ENCODE measurements at regions not wholly inside any gene's neighbourhood (a gene's known extent, or its start where the extent isn't known, plus 50 kb on each side); places are given as distances from the start of the nearest gene placed in this dataset.

GRCh38 chr7:97280950-97281349 lies 163.5 kb downstream of the SDHAF3 start:
- Histone ChIP-seq H3K4me1 (ENCODE audit: insufficient read depth) (no peaks in the 10 kb centered on the region), H3K27ac (no peak overlapping the region), H3K36me3 (replicated peaks; ENCODE audit: insufficient read depth, low read depth) (no peaks in the 10 kb centered on the region), H3K9me2 (replicated peaks; ENCODE audit: insufficient read depth) (no peaks in the 10 kb centered on the region), H3K4me3 (no peak overlapping the region), H2AFZ (no peak overlapping the region), H3K79me2 (no peaks in the 10 kb centered on the region), H3K4me2 (no peak overlapping the region), H4K20me1 (ENCODE audit: insufficient read depth, poor library complexity, severe bottlenecking) (no peaks in the 10 kb centered on the region), H3K27me3 (no peaks in the 10 kb centered on the region), H3K9me3 (ENCODE audit: low read depth) (no peaks in the 10 kb centered on the region)
- WGBS (ENCODE audit: low lambda C conversion rate, missing lambda C conversion rate), result 79% methylated on average over 5 of the region's 5 CpGs
- no peak for DNase-seq (ENCODE audit: low spot score)
- no peak for TF ChIP-seq CTCF (IDR thresholded peaks at IDR 0.05; ENCODE audit: poor library complexity)
- TF ChIP-seq EZH2phosphoT487 (IDR thresholded peaks at IDR 0.05; ENCODE audit: low read depth, severe bottlenecking, unreplicated experiment), result no peak
- TF ChIP-seq EZH2 (IDR thresholded peaks at IDR 0.05; ENCODE audit: borderline replicate concordance), result no peak

DNA sequence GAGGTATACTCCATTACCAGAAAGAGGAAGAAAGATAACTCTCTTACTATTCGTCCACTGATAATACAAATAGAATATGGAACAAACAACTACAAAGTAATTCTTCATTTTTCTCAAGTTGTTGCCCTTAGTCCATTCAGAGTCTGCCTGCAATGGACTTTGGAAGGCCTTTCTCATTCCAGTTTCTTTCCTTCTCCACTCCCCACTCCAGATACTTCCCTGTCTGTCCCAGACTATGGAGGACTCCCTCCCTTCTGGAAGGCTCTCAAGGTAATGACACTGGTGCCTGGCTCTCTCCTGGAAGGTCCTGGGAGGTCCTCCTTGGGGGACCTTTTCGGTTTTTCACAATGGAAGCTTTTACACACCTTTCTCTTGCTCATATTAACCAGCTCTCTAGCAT lies 167.8 kb downstream of the SDHAF3 start:
- Histone ChIP-seq H3K27me3 (no peaks in the 10 kb centered on the region), H4K20me1 (ENCODE audit: insufficient read depth, poor library complexity, severe bottlenecking) (no peaks in the 10 kb centered on the region), H3K4me1 (ENCODE audit: insufficient read depth) (no peaks in the 10 kb centered on the region), H3K9me2 (replicated peaks; ENCODE audit: insufficient read depth) (no peaks in the 10 kb centered on the region), H3K27ac (no peak overlapping the region), H3K9me3 (ENCODE audit: low read depth) (no peaks in the 10 kb centered on the region), H3K4me3 (no peak overlapping the region), H3K79me2 (no peaks in the 10 kb centered on the region), H3K36me3 (replicated peaks; ENCODE audit: insufficient read depth, low read depth) (no peaks in the 10 kb centered on the region), H2AFZ (no peak overlapping the region), H3K4me2 (no peak overlapping the region)
- WGBS (ENCODE audit: low lambda C conversion rate, missing lambda C conversion rate), result 65% methylated on average over 2 of the region's 2 CpGs
- DNase-seq (ENCODE audit: low spot score), result no peak
- no peak for TF ChIP-seq CTCF (IDR thresholded peaks at IDR 0.05; ENCODE audit: poor library complexity)
- TF ChIP-seq EZH2 (IDR thresholded peaks at IDR 0.05; ENCODE audit: borderline replicate concordance), result no peak

GRCh38 chr7:97293031-97293430 lies 175.5 kb downstream of the SDHAF3 start:
- Histone ChIP-seq H3K9me2 (replicated peaks; ENCODE audit: insufficient read depth) (no peaks in the 10 kb centered on the region), H3K4me3 (no peak overlapping the region), H3K27me3 (no peaks in the 10 kb centered on the region), H2AFZ (no peak overlapping the region), H3K4me2 (no peak overlapping the region), H4K20me1 (ENCODE audit: insufficient read depth, poor library complexity, severe bottlenecking) (no peaks in the 10 kb centered on the region), H3K27ac (no peak overlapping the region), H3K4me1 (ENCODE audit: insufficient read depth) (no peaks in the 10 kb centered on the region), H3K36me3 (replicated peaks; ENCODE audit: insufficient read depth, low read depth) (no peaks in the 10 kb centered on the region), H3K79me2 (no peaks in the 10 kb centered on the region), H3K9me3 (ENCODE audit: low read depth) (no peaks in the 10 kb centered on the region)
- 88% methylated on average over 3 of the region's 3 CpGs for WGBS (ENCODE audit: low lambda C conversion rate, missing lambda C conversion rate)
- DNase-seq (ENCODE audit: low spot score), result no peak
- TF ChIP-seq EZH2 (IDR thresholded peaks at IDR 0.05; ENCODE audit: borderline replicate concordance), result no peak
- TF ChIP-seq CTCF (IDR thresholded peaks at IDR 0.05; ENCODE audit: poor library complexity), result no peak
- no peak for TF ChIP-seq EZH2phosphoT487 (IDR thresholded peaks at IDR 0.05; ENCODE audit: low read depth, severe bottlenecking, unreplicated experiment)

DNA sequence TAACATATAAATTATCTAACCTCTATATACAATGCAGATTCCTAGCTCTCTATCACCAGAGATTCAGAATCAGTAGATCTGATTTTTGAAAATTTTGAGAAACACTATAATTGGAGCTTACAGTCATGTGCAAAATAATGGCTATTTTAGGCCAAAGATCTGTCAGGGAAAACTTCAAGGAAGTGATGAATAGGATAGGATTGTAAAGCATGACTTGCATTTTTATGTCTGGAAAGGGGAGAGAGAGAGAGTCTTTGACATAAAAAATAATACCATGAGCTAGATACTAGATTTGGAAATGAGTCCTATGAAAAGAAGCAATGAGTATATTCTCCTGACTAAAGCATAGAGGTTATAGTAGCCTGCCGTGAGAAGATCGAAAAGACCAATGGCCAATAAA lies 181.1 kb downstream of the SDHAF3 start:
- Histone ChIP-seq H3K27me3 (no peaks in the 10 kb centered on the region), H3K9me3 (ENCODE audit: low read depth) (no peaks in the 10 kb centered on the region), H2AFZ (no peak overlapping the region), H4K20me1 (ENCODE audit: insufficient read depth, poor library complexity, severe bottlenecking) (no peaks in the 10 kb centered on the region), H3K4me2 (no peak overlapping the region), H3K9me2 (replicated peaks; ENCODE audit: insufficient read depth) (no peaks in the 10 kb centered on the region), H3K36me3 (replicated peaks; ENCODE audit: insufficient read depth, low read depth) (no peaks in the 10 kb centered on the region), H3K4me3 (no peak overlapping the region), H3K27ac (no peak overlapping the region), H3K4me1 (ENCODE audit: insufficient read depth) (no peaks in the 10 kb centered on the region), H3K79me2 (no peaks in the 10 kb centered on the region)
- TF ChIP-seq CTCF (IDR thresholded peaks at IDR 0.05; ENCODE audit: poor library complexity) (no peak), EZH2phosphoT487 (IDR thresholded peaks at IDR 0.05; ENCODE audit: low read depth, severe bottlenecking, unreplicated experiment) (no peak), EZH2 (IDR thresholded peaks at IDR 0.05; ENCODE audit: borderline replicate concordance) (no peak)
- WGBS (ENCODE audit: low lambda C conversion rate, missing lambda C conversion rate), result 95% methylated on average over 2 of the region's 2 CpGs
- DNase-seq (ENCODE audit: low spot score), result no peak

All from hepatocyte (in vitro differentiated cells).